HCT116 (cell line): ENCODE measurements at regions not wholly inside any gene's neighbourhood (a gene's known extent, or its start where the extent isn't known, plus 50 kb on each side); places are given as distances from the start of the nearest gene placed in this dataset.

Source experiments
- ATAC-seq: fragments of 200-7000 bp; cut with Tn5 transposase; 2 replicates; pipeline ENCODE4 v1.9.1; 2020; ENCODE audit warnings: mild to moderate bottlenecking, moderate library complexity
- BruUV-seq: library from RNA; stranded (reverse); fragments of 400-500 nt; replicated peaks from 2 replicates; lab custom pipeline; 2021; lab: Mats Ljungman, UMichigan
- CTCF ChIA-PET: fragments of 300-600 bp; sonication (Branson Sonifier 250); formaldehyde crosslinking; loops from one replicate; lab custom pipeline; 2021; ENCODE audit warnings: antibody characterized with exemption; lab: Charles Lee
- POLR2A ChIA-PET: fragments of 300-600, 350-600 bp; sonication (Branson Sonifier 250); formaldehyde crosslinking; loops from one replicate; lab custom pipeline; 2021; ENCODE audit warnings: antibody characterized with exemption; lab: Charles Lee
- RAD21 ChIA-PET, 2 experiments: fragments of 300-600 bp; sonication (Branson Sonifier 250); formaldehyde crosslinking; loops; one replicate each; lab custom pipeline; 2023; ENCODE audit warnings: low total read pairs in 2 of 2; ENCODE audit not compliant: uncharacterized antibody in 2 of 2, unreplicated experiment in 2 of 2, low non-redundant PET in 1 of 2; lab: Charles Lee
- DNase-seq: peaks from one replicate; pipeline ENCODE4 v3.0.0-alpha.2; 2010; ENCODE audit warnings: low read depth, low spot score
- H2AFZ ChIP-seq: fragments of 200-600 bp; shearing (Covaris generic), sonication (generic); 2 replicates; pipeline ENCODE4 v1.6.1; 2017; ENCODE audit warnings: low read depth, mixed run types, mixed read lengths, antibody characterized with exemption, low read length; ENCODE audit not compliant: poor library complexity, severe bottlenecking
- H3K27ac ChIP-seq: 2 replicates; pipeline ENCODE4 v1.5.1; 2012; ENCODE audit warnings: low read depth, low read length
- H3K27me3 ChIP-seq: fragments of 200-600 bp; sonication (generic); 2 replicates; pipeline ENCODE4 v1.6.1; 2016; ENCODE audit warnings: mixed run types, low read length, mixed read lengths; ENCODE audit not compliant: insufficient read depth
- H3K36me3 ChIP-seq, 2 experiments: fragments of 200-500 bp in 1 of 2; fragments of 200-600 bp in 1 of 2; sonication (Bioruptor generic) in 1 of 2; sonication (generic) in 1 of 2; 2 replicates each; pipeline versions ENCODE4 v1.5.1 to v1.6.1; 2014 to 2016; ENCODE audit warnings: low read length in 2 of 2, inconsistent platforms in 1 of 2, mixed read lengths in 1 of 2, mixed run types in 1 of 2; ENCODE audit not compliant: insufficient read depth in 2 of 2, control insufficient read depth in 1 of 2
- H3K4me1 ChIP-seq, 2 experiments: fragments of 200-600 bp in 1 of 2; sonication (generic) in 1 of 2; 2 replicates each; pipeline versions ENCODE4 v1.5.1 to v1.6.1; 2012 to 2017; ENCODE audit warnings: low read length in 2 of 2, inconsistent platforms in 1 of 2, mild to moderate bottlenecking in 1 of 2, mixed read lengths in 1 of 2, mixed run types in 1 of 2, moderate library complexity in 1 of 2; ENCODE audit not compliant: insufficient read depth in 2 of 2, control insufficient read depth in 1 of 2
- H3K4me2 ChIP-seq: fragments of 200-600 bp; sonication (generic); 2 replicates; pipeline ENCODE4 v1.6.1; 2017; ENCODE audit warnings: mixed run types, low read length, mixed read lengths
- H3K4me3 ChIP-seq, 2 experiments: fragments of 200-600 bp in 1 of 2; sonication (generic) in 1 of 2; replicated peaks in 1 of 2; 2 replicates each; pipeline ENCODE4 v1.5.1; 2011 to 2016; ENCODE audit warnings: low read length in 2 of 2, control low read depth in 1 of 2, low read depth in 1 of 2, mild to moderate bottlenecking in 1 of 2, mixed read lengths in 1 of 2, mixed run types in 1 of 2
- H3K79me2 ChIP-seq: fragments of 200-600 bp; sonication (generic); 2 replicates; pipeline ENCODE4 v1.6.1; 2017; ENCODE audit warnings: mild to moderate bottlenecking, mixed run types, low read length, moderate library complexity, mixed read lengths; ENCODE audit not compliant: insufficient read depth
- H3K9ac ChIP-seq: fragments of 200-600 bp; sonication (generic); 2 replicates; pipeline ENCODE4 v1.6.1; 2016; ENCODE audit warnings: low read length, mixed read lengths
- H3K9me2 ChIP-seq: fragments of 200-600 bp; sonication (generic), shearing (Covaris generic); 2 replicates; pipeline ENCODE4 v1.6.1; 2017; ENCODE audit warnings: mixed run types, mild to moderate bottlenecking, moderate library complexity; ENCODE audit not compliant: insufficient read depth
- H3K9me3 ChIP-seq, 2 experiments: fragments of 200-500 bp in 1 of 2; fragments of 200-600 bp in 1 of 2; sonication (Bioruptor generic) in 1 of 2; sonication (generic) in 1 of 2; 2 replicates each; pipeline ENCODE4 v1.6.1; 2014 to 2017; ENCODE audit warnings: low read length in 2 of 2, mixed read lengths in 2 of 2, inconsistent platforms in 1 of 2, low read depth in 1 of 2, mild to moderate bottlenecking in 1 of 2, mixed run types in 1 of 2, moderate library complexity in 1 of 2; ENCODE audit not compliant: control insufficient read depth in 1 of 2, insufficient read depth in 1 of 2
- H4K20me1 ChIP-seq: fragments of 200-600 bp; sonication (generic), shearing (Covaris generic); 2 replicates; pipeline ENCODE4 v1.6.1; 2017; ENCODE audit warnings: mixed run types, mild to moderate bottlenecking, moderate library complexity; ENCODE audit not compliant: insufficient read depth
- CBX3 ChIP-seq: IDR thresholded peaks from 2 replicates; pipeline ENCODE4 v1.6.1; 2012; ENCODE audit warnings: low read depth
- CEBPB ChIP-seq: IDR thresholded peaks from 2 replicates; pipeline ENCODE4 v1.6.1; 2012; ENCODE audit warnings: low read depth
- EGR1 ChIP-seq: IDR thresholded peaks from 2 replicates; pipeline ENCODE4 v1.6.1; 2012; ENCODE audit warnings: low read depth
- ELF1 ChIP-seq: IDR thresholded peaks from 2 replicates; pipeline ENCODE4 v1.6.1; 2012; ENCODE audit warnings: low read depth, borderline replicate concordance
- EZH2 ChIP-seq: fragments of 200-600 bp; sonication (generic); IDR thresholded peaks from 2 replicates; pipeline ENCODE4 v1.6.1; 2017; ENCODE audit warnings: antibody characterized with exemption, mixed run types
- EZH2phosphoT487 ChIP-seq: fragments of 200-600 bp; IDR thresholded peaks from 2 replicates; pipeline ENCODE4 v1.6.1; 2018; ENCODE audit warnings: antibody characterized with exemption, borderline replicate concordance
- FOSL1 ChIP-seq: IDR thresholded peaks from 2 replicates; pipeline ENCODE4 v1.6.1; 2012; ENCODE audit warnings: low read depth
- JUND ChIP-seq: IDR thresholded peaks from 2 replicates; pipeline ENCODE4 v1.6.1; 2012
- POLR2A ChIP-seq: IDR thresholded peaks from 2 replicates; pipeline ENCODE4 v1.7.0; 2011; ENCODE audit warnings: borderline replicate concordance; ENCODE audit not compliant: insufficient read depth, insufficient read length; ENCODE audit errors: extremely low read depth
- RAD21 ChIP-seq: IDR thresholded peaks from 2 replicates; pipeline ENCODE4 v1.6.1; 2012; ENCODE audit warnings: low read depth, mild to moderate bottlenecking
- SIN3A ChIP-seq: IDR thresholded peaks from 2 replicates; pipeline ENCODE4 v1.6.1; 2012; ENCODE audit warnings: low read depth
- YY1 ChIP-seq: IDR thresholded peaks from 2 replicates; pipeline ENCODE4 v1.6.1; 2011; ENCODE audit warnings: low read length, low read depth, moderate library complexity, mild to moderate bottlenecking; ENCODE audit not compliant: insufficient replicate concordance; ENCODE audit errors: extremely low read depth
- ZFX ChIP-seq: fragments of 450-650 bp; IDR thresholded peaks from 2 replicates; pipeline ENCODE4 v1.6.1; 2017
- ZNF274 ChIP-seq: fragments of 200-500 bp; sonication (Bioruptor generic); IDR thresholded peaks from 2 replicates; pipeline ENCODE4 v1.6.1; 2014; ENCODE audit warnings: mild to moderate bottlenecking, low read depth, low read length, inconsistent platforms
- intact Hi-C: fragments of 100-400 bp; cut with micrococcal nuclease; formaldehyde crosslinking; loops from 2 replicates; pipeline ENCODE4 v1.10.0; 2022
- TF ChIP-seq, protein P1 (sequence below): IDR thresholded peaks from 2 replicates; pipeline ENCODE4 v1.6.1; 2012; ENCODE audit warnings: low read depth
- TF ChIP-seq, protein P2 (sequence below): IDR thresholded peaks from 2 replicates; pipeline ENCODE4 v1.6.1; 2011; ENCODE audit warnings: mild to moderate bottlenecking, low read length, moderate library complexity; ENCODE audit not compliant: insufficient replicate concordance; ENCODE audit errors: extremely low read depth
- TF ChIP-seq, protein P3 (sequence below): IDR thresholded peaks from 2 replicates; pipeline ENCODE4 v1.6.1; 2012
- TF ChIP-seq, protein P4 (sequence below), 3 experiments: fragments of 200-600 bp in 1 of 3; sonication (generic) in 1 of 3; IDR thresholded peaks in 2 of 3; conservative IDR thresholded peaks in 1 of 3; 2 replicates each; pipeline ENCODE4 v1.5.1; 2012 to 2017; ENCODE audit warnings: low read depth in 2 of 3, low read length in 2 of 3, antibody characterized with exemption in 1 of 3, borderline replicate concordance in 1 of 3, control low read depth in 1 of 3, mild to moderate bottlenecking in 1 of 3, mixed read lengths in 1 of 3, mixed run types in 1 of 3, moderate library complexity in 1 of 3; ENCODE audit not compliant: insufficient read depth in 1 of 3
- TF ChIP-seq, protein P5 (sequence below): IDR thresholded peaks from 2 replicates; pipeline ENCODE4 v1.6.1; 2012

DNA sequence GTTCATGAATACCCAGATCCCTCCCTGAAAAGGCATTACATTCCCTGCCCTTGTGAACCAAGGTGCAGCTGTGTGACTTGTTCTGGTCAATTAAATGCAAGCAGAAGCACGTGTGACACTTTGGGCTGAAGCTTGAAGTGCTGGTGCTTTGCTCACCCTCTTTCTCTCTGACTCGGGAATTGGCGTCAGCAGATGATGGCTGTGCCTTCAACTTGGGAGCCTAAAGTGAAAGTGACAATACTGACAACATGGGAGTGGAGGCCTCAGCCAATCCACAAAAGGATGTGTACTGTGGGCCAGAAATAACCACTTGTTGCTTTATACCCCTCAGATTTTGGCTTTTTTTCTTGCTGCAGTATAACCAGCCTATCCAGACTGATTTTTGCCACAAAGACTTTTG lies 148.3 kb upstream of the THY1 start:
- ChIA-PET POLR2A (no interaction called here), CTCF (no interaction called here), RAD21 (no interaction called here)
- Histone ChIP-seq H3K36me3 (no peaks in the 10 kb centered on the region), H3K79me2 (no peaks in the 10 kb centered on the region), H2AFZ (no peak overlapping the region), H3K27me3 (no peaks in the 10 kb centered on the region), H4K20me1 (no peaks in the 10 kb centered on the region), H3K4me2 (no peak overlapping the region), H3K4me1 (peaks cover 11 to 41% of the 10 kb centered on the region in 2 experiments), H3K27ac (no peak overlapping the region), H3K9me2 (no peaks in the 10 kb centered on the region), H3K9me3 (no peaks in the 10 kb centered on the region), H3K9ac (no peak overlapping the region), H3K4me3 (no peak overlapping the region)
- BruUV-seq = no TSS peak
- TF ChIP-seq EZH2phosphoT487 (no peak), EGR1 (no peak), POLR2A (no peak), ZNF274 (no peak), CEBPB (no peak), CBX3 (no peak), SIN3A (no peak), JUND (no peak), ZFX (no peak), ELF1 (no peak), EZH2 (no peak), YY1 (no peak), FOSL1 (no peak), RAD21 (no peak)
- TF ChIP-seq, protein P1, sequence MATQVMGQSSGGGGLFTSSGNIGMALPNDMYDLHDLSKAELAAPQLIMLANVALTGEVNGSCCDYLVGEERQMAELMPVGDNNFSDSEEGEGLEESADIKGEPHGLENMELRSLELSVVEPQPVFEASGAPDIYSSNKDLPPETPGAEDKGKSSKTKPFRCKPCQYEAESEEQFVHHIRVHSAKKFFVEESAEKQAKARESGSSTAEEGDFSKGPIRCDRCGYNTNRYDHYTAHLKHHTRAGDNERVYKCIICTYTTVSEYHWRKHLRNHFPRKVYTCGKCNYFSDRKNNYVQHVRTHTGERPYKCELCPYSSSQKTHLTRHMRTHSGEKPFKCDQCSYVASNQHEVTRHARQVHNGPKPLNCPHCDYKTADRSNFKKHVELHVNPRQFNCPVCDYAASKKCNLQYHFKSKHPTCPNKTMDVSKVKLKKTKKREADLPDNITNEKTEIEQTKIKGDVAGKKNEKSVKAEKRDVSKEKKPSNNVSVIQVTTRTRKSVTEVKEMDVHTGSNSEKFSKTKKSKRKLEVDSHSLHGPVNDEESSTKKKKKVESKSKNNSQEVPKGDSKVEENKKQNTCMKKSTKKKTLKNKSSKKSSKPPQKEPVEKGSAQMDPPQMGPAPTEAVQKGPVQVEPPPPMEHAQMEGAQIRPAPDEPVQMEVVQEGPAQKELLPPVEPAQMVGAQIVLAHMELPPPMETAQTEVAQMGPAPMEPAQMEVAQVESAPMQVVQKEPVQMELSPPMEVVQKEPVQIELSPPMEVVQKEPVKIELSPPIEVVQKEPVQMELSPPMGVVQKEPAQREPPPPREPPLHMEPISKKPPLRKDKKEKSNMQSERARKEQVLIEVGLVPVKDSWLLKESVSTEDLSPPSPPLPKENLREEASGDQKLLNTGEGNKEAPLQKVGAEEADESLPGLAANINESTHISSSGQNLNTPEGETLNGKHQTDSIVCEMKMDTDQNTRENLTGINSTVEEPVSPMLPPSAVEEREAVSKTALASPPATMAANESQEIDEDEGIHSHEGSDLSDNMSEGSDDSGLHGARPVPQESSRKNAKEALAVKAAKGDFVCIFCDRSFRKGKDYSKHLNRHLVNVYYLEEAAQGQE = no peak
- TF ChIP-seq, protein P2, sequence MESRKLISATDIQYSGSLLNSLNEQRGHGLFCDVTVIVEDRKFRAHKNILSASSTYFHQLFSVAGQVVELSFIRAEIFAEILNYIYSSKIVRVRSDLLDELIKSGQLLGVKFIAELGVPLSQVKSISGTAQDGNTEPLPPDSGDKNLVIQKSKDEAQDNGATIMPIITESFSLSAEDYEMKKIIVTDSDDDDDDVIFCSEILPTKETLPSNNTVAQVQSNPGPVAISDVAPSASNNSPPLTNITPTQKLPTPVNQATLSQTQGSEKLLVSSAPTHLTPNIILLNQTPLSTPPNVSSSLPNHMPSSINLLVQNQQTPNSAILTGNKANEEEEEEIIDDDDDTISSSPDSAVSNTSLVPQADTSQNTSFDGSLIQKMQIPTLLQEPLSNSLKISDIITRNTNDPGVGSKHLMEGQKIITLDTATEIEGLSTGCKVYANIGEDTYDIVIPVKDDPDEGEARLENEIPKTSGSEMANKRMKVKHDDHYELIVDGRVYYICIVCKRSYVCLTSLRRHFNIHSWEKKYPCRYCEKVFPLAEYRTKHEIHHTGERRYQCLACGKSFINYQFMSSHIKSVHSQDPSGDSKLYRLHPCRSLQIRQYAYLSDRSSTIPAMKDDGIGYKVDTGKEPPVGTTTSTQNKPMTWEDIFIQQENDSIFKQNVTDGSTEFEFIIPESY = no peak
- TF ChIP-seq, protein P3, sequence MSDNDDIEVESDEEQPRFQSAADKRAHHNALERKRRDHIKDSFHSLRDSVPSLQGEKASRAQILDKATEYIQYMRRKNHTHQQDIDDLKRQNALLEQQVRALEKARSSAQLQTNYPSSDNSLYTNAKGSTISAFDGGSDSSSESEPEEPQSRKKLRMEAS = no peak
- TF ChIP-seq, protein P4, sequence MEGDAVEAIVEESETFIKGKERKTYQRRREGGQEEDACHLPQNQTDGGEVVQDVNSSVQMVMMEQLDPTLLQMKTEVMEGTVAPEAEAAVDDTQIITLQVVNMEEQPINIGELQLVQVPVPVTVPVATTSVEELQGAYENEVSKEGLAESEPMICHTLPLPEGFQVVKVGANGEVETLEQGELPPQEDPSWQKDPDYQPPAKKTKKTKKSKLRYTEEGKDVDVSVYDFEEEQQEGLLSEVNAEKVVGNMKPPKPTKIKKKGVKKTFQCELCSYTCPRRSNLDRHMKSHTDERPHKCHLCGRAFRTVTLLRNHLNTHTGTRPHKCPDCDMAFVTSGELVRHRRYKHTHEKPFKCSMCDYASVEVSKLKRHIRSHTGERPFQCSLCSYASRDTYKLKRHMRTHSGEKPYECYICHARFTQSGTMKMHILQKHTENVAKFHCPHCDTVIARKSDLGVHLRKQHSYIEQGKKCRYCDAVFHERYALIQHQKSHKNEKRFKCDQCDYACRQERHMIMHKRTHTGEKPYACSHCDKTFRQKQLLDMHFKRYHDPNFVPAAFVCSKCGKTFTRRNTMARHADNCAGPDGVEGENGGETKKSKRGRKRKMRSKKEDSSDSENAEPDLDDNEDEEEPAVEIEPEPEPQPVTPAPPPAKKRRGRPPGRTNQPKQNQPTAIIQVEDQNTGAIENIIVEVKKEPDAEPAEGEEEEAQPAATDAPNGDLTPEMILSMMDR (IDR thresholded peaks at IDR 0.05 in 2 of 3, conservative IDR thresholded peaks at IDR 0.05 in 1 of 3; ENCODE audit: borderline replicate concordance in 1 of 3, insufficient read depth in 1 of 3, low read depth in 2 of 3, low read length in 2 of 3) = no peak
- TF ChIP-seq, protein P5, sequence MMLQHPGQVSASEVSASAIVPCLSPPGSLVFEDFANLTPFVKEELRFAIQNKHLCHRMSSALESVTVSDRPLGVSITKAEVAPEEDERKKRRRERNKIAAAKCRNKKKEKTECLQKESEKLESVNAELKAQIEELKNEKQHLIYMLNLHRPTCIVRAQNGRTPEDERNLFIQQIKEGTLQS = no peak
- intact Hi-C loops = no loop called here
- no peak for ATAC-seq
- DNase-seq = no peak
